KBM-7 (cell line): ENCODE measurements at regions not wholly inside any gene's neighbourhood (a gene's known extent, or its start where the extent isn't known, plus 50 kb on each side); places are given as distances from the start of the nearest gene placed in this dataset.

Experiments used
- DNase-seq: peaks from one replicate; pipeline ENCODE4 v3.0.0-alpha.2; 2015
- in situ Hi-C: fragments of 300-500 bp; cut with MboI; formaldehyde crosslinking; loops from 2 replicates; pipeline ENCODE4 v1.14.3; 2020; ENCODE audit warnings: low sequenced_read_pairs, low pct_unique_long_range_greater_than_20kb, mixed read lengths

GRCh38 chr13:89803839-89804238, 1543.6 kb upstream of the MIR17HG start:
- DNase-seq, result no peak
- in situ Hi-C loops, result no loop called here

- in situ Hi-C loops, result no loop called here
- no peak for DNase-seq
Measured at GRCh38 chr13:89806594-89806993, 1540.9 kb upstream of the MIR17HG start.

- DNase-seq, result no peak
- in situ Hi-C loops, result no loop called here
Measured at GRCh38 chr13:89812856-89813255, 1534.6 kb upstream of the MIR17HG start.

- in situ Hi-C loops, result no loop called here
Measured at GRCh38 chr13:89816404-89816803, 1531.1 kb upstream of the MIR17HG start.

GRCh38 chr13:89822467-89822866, 1525.0 kb upstream of the MIR17HG start:
- no peak for DNase-seq
- in situ Hi-C loops, result no loop called here

More at GRCh38 chr13:89816404-89816803, 1531.1 kb upstream of the MIR17HG start:
- DNase-seq, result no peak

GRCh38 chr13:89827552-89827951, 1519.9 kb upstream of the MIR17HG start:
- in situ Hi-C loops, result no loop called here
- DNase-seq, result no peak

- DNase-seq, result no peak
- in situ Hi-C loops, result no loop called here
Measured at GRCh38 chr13:89828506-89828905, 1519.0 kb upstream of the MIR17HG start.

GRCh38 chr13:89831157-89831556, 1516.3 kb upstream of the MIR17HG start:
- no peak for DNase-seq
- in situ Hi-C loops, result no loop called here

GRCh38 chr13:89832827-89833226, 1514.7 kb upstream of the MIR17HG start:
- no peak for DNase-seq
- in situ Hi-C loops, result no loop called here

GRCh38 chr13:89843621-89844020, 1503.9 kb upstream of the MIR17HG start:
- in situ Hi-C loops, result no loop called here

GRCh38 chr13:89845874-89846273, 1501.6 kb upstream of the MIR17HG start:
- DNase-seq, result no peak
- in situ Hi-C loops, result no loop called here

More at GRCh38 chr13:89843621-89844020, 1503.9 kb upstream of the MIR17HG start:
- no peak for DNase-seq

GRCh38 chr13:89846926-89847585, 1500.4 kb upstream of the MIR17HG start:
- DNase-seq, result no peak
- in situ Hi-C loops, result no loop called here

- DNase-seq, result no peak
- in situ Hi-C loops, result no loop called here
Measured at GRCh38 chr13:89852570-89852969, 1494.9 kb upstream of the MIR17HG start.

- no peak for DNase-seq
- in situ Hi-C loops, result no loop called here
Measured at GRCh38 chr13:89856512-89856911, 1491.0 kb upstream of the MIR17HG start.

GRCh38 chr13:89857502-89857901, 1490.0 kb upstream of the MIR17HG start:
- no peak for DNase-seq
- in situ Hi-C loops, result no loop called here

- in situ Hi-C loops, result no loop called here
- no peak for DNase-seq
Measured at GRCh38 chr13:89862011-89862690, 1485.3 kb upstream of the MIR17HG start.

- DNase-seq, result no peak
- in situ Hi-C loops, result no loop called here
Measured at GRCh38 chr13:89862691-89863036, 1484.8 kb upstream of the MIR17HG start.

- DNase-seq, result no peak
- in situ Hi-C loops, result no loop called here
Measured at GRCh38 chr13:89865164-89866064, 1482.1 kb upstream of the MIR17HG start.

- in situ Hi-C loops, result no loop called here
Measured at GRCh38 chr13:89869312-89869711, 1478.2 kb upstream of the MIR17HG start.

GRCh38 chr13:89878904-89879303, 1468.6 kb upstream of the MIR17HG start:
- in situ Hi-C loops, result no loop called here
- DNase-seq, result no peak

More at GRCh38 chr13:89869312-89869711, 1478.2 kb upstream of the MIR17HG start:
- no peak for DNase-seq
